OCI-LY7 (cell line): ENCODE measurements at regions not wholly inside any gene's neighbourhood (a gene's known extent, or its start where the extent isn't known, plus 50 kb on each side); places are given as distances from the start of the nearest gene placed in this dataset.

Experiments used
- EZH2phosphoT487 ChIP-seq: fragments of 200-600 bp; sonication (generic); IDR thresholded peaks from 2 replicates; pipeline ENCODE4 v1.6.1; 2018; ENCODE audit warnings: low read depth, borderline replicate concordance, mild to moderate bottlenecking, mixed run types, antibody characterized with exemption, low read length, moderate library complexity, mixed read lengths
- TF ChIP-seq, protein P1 (sequence below): fragments of 200-600 bp; sonication (generic); conservative IDR thresholded peaks from 2 replicates; pipeline ENCODE4 v1.5.1; 2014; ENCODE audit warnings: mild to moderate bottlenecking, antibody characterized with exemption, low read length, moderate library complexity, mixed read lengths

DNA sequence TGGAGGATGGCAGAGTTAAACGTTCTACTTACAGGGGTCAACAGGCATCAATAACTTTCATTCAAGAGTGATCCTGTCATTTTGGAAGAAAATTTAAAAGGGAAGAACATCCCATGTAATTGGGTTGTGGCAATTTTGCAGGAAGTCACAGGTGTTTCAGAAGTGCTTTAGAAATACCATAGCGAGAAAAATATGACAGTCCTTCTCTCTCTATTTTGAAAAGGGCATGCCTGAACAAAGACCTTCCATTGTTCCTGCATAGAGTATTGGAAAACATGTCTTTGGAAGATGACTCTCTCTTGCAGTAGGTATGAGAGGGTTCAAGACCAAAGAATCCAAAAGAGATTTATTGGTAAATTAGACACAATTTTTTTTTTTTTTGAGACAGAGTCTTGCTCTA lies 81.8 kb upstream of the SERTAD2 start:
- TF ChIP-seq, protein P1, sequence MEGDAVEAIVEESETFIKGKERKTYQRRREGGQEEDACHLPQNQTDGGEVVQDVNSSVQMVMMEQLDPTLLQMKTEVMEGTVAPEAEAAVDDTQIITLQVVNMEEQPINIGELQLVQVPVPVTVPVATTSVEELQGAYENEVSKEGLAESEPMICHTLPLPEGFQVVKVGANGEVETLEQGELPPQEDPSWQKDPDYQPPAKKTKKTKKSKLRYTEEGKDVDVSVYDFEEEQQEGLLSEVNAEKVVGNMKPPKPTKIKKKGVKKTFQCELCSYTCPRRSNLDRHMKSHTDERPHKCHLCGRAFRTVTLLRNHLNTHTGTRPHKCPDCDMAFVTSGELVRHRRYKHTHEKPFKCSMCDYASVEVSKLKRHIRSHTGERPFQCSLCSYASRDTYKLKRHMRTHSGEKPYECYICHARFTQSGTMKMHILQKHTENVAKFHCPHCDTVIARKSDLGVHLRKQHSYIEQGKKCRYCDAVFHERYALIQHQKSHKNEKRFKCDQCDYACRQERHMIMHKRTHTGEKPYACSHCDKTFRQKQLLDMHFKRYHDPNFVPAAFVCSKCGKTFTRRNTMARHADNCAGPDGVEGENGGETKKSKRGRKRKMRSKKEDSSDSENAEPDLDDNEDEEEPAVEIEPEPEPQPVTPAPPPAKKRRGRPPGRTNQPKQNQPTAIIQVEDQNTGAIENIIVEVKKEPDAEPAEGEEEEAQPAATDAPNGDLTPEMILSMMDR: no peak
- no peak for TF ChIP-seq EZH2phosphoT487
